ENCODE measurements at regions not wholly inside any gene's neighbourhood (a gene's known extent, or its start where the extent isn't known, plus 50 kb on each side); places are given as distances from the start of the nearest gene placed in this dataset.

DNA sequence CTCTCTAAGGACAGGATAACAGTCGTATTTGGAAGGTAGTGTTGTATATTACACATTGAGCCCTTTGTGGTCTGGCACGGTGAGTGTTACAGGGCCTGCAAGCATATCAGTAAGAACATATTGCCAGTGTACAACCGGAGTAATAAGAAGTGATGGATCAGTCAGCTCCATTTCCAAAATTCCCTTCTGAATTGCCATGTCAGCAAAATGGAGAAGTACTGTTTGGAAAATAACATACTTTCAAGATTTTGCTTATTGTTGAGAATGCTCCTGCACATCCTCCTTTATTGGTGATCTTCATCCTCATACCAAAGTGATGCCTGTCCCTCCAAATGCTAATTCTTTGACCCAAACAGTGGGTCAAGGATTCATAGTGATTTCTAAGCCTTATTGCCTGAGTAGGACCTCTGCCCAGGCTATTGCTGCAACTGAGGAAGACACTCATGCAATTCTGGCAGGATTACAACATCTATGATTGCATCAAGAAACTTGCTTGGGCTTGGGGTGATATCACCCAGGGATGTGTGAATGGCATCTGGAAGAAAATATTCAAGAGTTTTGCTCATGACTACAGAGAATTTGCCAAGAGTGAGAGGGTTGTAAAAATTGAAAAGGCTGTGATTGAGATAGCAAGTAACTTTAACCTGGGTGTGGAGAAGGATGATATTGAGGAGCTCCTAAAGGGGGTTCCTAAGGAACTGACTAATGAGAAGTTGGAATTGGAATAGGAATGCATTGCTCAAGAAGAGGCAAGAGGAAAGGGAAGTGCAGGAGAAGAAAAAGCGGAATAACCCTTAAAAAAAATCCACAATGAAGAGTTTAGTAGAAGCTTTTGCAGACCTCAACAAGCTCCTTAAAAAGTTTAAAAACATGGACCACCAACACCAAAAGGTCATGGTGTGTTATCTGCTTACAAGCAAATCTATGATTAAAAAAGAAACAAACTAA lies 452.2 kb upstream of the SORCS1 start:
- no peaks in the 10 kb centered on the region for H3K27me3 ChIP-seq (ENCODE audit: insufficient read depth, low read length)
- Mint-ChIP-seq H3K27me3 (no peaks in the 10 kb centered on the region), H3K9me3 (peaks cover 2 to 23% (median 10%) of the 10 kb centered on the region in 8 donors), H3K27ac (no peak overlapping the region), H3K4me3 (no peak overlapping the region), H3K4me1 (no peaks in the 10 kb centered on the region), H3K36me3 (no peaks in the 10 kb centered on the region)
- H3K36me3 ChIP-seq (ENCODE audit: insufficient read depth, low read length), result no peaks in the 10 kb centered on the region
- H3K4me1 ChIP-seq (ENCODE audit: insufficient read depth, low read length), result no peaks in the 10 kb centered on the region
- DNase-seq, result no peak
- POLR2A ChIA-PET (ENCODE audit: partially characterized antibody), result no interaction called here
- H3K27ac ChIP-seq (ENCODE audit: low read depth, low read length), result no peak overlapping the region
- intact Hi-C loops (cut with micrococcal nuclease), result no loop called here
- H3K4me3 ChIP-seq (ENCODE audit: low read length in 2 of 2), result no peak overlapping the region
- H3K9me3 ChIP-seq (ENCODE audit: control insufficient read depth in 1 of 2, low read length in 2 of 2), result no peaks in the 10 kb centered on the region
- CTCF ChIA-PET (ENCODE audit: partially characterized antibody), result no interaction called here

DNA sequence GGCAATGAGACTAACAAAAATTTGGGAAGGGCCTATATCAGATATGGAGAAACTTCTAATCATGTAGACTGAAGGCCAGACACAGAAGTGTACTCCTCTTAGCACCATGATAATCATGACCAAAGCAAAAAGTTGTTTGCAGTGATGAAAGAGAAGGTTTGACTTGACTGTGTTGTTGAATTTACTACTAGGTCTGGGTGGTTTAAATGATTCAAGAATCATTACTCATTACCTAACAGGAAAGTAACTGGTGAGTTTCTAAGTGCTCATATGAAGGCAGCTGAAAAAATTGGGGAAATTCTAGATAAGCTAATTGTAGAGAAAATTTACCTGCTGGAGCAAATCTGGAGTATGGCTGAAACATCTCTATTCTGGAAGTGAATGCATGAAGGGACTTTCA lies 451.5 kb upstream of the SORCS1 start:
- peaks cover 2 to 23% (median 10%) of the 10 kb centered on the region in 8 donors for H3K9me3 Mint-ChIP-seq
- Histone ChIP-seq H3K27ac (ENCODE audit: low read depth, low read length) (no peak overlapping the region), H3K4me3 (ENCODE audit: low read length in 2 of 2) (no peak overlapping the region), H3K4me1 (ENCODE audit: insufficient read depth, low read length) (no peaks in the 10 kb centered on the region), H3K27me3 (ENCODE audit: insufficient read depth, low read length) (no peaks in the 10 kb centered on the region), H3K9me3 (ENCODE audit: control insufficient read depth in 1 of 2, low read length in 2 of 2) (no peaks in the 10 kb centered on the region), H3K36me3 (ENCODE audit: insufficient read depth, low read length) (no peaks in the 10 kb centered on the region)
- no peak for DNase-seq
- ChIA-PET POLR2A (ENCODE audit: partially characterized antibody) (no interaction called here), CTCF (ENCODE audit: partially characterized antibody) (no interaction called here)
- no peak overlapping the region for H3K27ac Mint-ChIP-seq
- H3K4me3 Mint-ChIP-seq, result no peak overlapping the region
- H3K36me3 Mint-ChIP-seq, result no peaks in the 10 kb centered on the region
- H3K27me3 Mint-ChIP-seq, result no peaks in the 10 kb centered on the region
- intact Hi-C loops (cut with micrococcal nuclease), result no loop called here
- no peaks in the 10 kb centered on the region for H3K4me1 Mint-ChIP-seq

DNA sequence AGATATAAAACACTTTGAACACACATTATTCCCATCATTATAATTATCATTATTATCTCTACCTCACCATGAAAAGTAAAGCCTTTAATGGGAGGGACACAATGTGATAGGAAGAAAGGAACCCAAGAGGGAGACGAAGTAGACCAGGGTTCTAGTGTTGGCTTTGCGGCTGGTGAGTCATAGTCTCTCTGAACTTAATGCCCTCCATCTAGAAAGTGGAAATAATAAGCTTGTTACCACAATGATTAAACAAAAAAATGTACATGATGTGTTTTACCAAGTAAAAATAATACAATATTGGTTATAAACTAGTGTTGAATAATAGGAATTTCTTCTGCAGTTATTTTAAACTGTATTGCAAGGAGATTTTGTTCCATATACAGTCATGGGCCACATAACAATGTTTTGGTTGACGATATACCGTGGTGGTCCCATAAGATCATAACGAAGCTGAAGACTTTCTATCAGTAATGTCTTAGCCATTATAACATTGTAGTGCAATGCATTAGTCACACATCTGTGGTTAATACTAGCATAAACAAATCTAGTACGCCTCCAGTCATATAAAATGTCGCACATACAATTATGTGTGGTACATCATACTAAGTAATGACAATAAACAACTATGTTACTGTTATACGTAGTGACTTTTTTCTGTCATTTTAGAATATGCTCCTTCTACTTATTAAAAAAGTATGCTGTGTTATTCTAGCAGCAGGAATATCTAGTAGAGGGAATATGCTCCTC lies 450.6 kb upstream of the SORCS1 start:
- H3K27ac ChIP-seq (ENCODE audit: low read depth, low read length), result no peak overlapping the region
- no peaks in the 10 kb centered on the region for H3K4me1 ChIP-seq (ENCODE audit: insufficient read depth, low read length)
- no peaks in the 10 kb centered on the region for H3K36me3 Mint-ChIP-seq
- H3K27me3 Mint-ChIP-seq, result no peaks in the 10 kb centered on the region
- intact Hi-C loops (cut with micrococcal nuclease), result no loop called here
- no peak overlapping the region for H3K4me3 ChIP-seq (ENCODE audit: low read length in 2 of 2)
- H3K9me3 Mint-ChIP-seq, result peaks cover 3 to 21% (median 10%) of the 10 kb centered on the region in 8 donors
- H3K4me3 Mint-ChIP-seq, result no peak overlapping the region
- no peaks in the 10 kb centered on the region for H3K9me3 ChIP-seq (ENCODE audit: control insufficient read depth in 1 of 2, low read length in 2 of 2)
- POLR2A ChIA-PET (ENCODE audit: partially characterized antibody), result no interaction called here
- no peaks in the 10 kb centered on the region for H3K36me3 ChIP-seq (ENCODE audit: insufficient read depth, low read length)
- H3K27me3 ChIP-seq (ENCODE audit: insufficient read depth, low read length), result no peaks in the 10 kb centered on the region
- H3K4me1 Mint-ChIP-seq, result no peaks in the 10 kb centered on the region
- DNase-seq, result no peak
- CTCF ChIA-PET (ENCODE audit: partially characterized antibody), result no interaction called here
- no peak overlapping the region for H3K27ac Mint-ChIP-seq

DNA sequence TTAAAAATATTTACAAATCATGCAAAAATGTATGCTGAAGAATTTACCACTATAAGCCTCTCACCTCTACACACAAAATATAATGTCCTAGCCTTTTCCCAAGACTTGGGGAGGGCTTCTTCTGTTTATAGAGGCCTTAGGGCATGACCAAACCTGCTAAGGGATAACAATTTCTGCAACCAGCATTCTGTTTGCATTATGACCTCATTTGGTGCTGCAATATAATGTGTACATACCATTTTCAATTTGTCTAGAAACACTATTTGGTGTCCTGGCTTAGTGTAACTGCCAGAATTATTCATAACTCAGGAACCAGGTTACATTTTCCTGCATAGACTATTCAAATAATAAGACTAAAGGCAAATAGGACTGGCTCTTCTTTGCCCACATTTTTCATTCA lies 446.6 kb upstream of the SORCS1 start:
- no peaks in the 10 kb centered on the region for H3K4me1 Mint-ChIP-seq
- no peaks in the 10 kb centered on the region for H3K27me3 Mint-ChIP-seq
- POLR2A ChIA-PET (ENCODE audit: partially characterized antibody), result no interaction called here

DNA sequence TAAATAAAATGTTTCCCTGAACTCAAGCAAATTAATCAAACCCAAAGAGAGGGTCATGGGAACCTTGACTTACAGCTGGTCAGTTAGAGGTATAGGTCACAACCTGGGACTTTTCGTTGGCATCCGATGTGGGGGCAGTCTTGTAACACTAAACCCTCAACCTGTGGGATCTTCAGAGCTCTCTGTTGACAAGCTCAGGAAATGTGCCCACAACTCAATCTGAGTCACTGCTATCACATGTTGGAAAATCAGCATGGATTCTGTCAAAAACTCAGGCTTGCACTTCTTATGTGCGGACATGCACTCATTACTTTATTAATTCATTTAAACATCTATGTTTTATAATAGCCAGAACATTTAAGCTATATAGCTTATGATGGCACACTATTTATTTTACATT lies 424.6 kb upstream of the SORCS1 start:
- Histone ChIP-seq H3K27me3 (ENCODE audit: insufficient read depth, low read length) (no peaks in the 10 kb centered on the region), H3K4me1 (ENCODE audit: insufficient read depth, low read length) (no peaks in the 10 kb centered on the region), H3K36me3 (ENCODE audit: insufficient read depth, low read length) (no peaks in the 10 kb centered on the region), H3K4me3 (ENCODE audit: low read length in 2 of 2) (no peak overlapping the region), H3K27ac (ENCODE audit: low read depth, low read length) (no peak overlapping the region), H3K9me3 (ENCODE audit: control insufficient read depth in 1 of 2, low read length in 2 of 2) (no peaks in the 10 kb centered on the region)
- intact Hi-C loops (cut with micrococcal nuclease), result no loop called here
- POLR2A ChIA-PET (ENCODE audit: partially characterized antibody), result no interaction called here
- Mint-ChIP-seq H3K9me3 (peaks cover 1 to 43% (median 16%) of the 10 kb centered on the region in 8 donors), H3K36me3 (no peaks in the 10 kb centered on the region), H3K27me3 (no peaks in the 10 kb centered on the region), H3K27ac (no peak overlapping the region), H3K4me3 (no peak overlapping the region), H3K4me1 (no peaks in the 10 kb centered on the region)
- CTCF ChIA-PET (ENCODE audit: partially characterized antibody), result no interaction called here
- no peak for DNase-seq

More for the DNA sequence above, 446.6 kb upstream of the SORCS1 start:
- H3K4me1 ChIP-seq (ENCODE audit: insufficient read depth, low read length), result no peaks in the 10 kb centered on the region
- no peaks in the 10 kb centered on the region for H3K27me3 ChIP-seq (ENCODE audit: insufficient read depth, low read length)
- H3K9me3 ChIP-seq (ENCODE audit: control insufficient read depth in 1 of 2, low read length in 2 of 2), result no peaks in the 10 kb centered on the region
- H3K4me3 Mint-ChIP-seq, result no peak overlapping the region
- peaks cover 0 to 12% (median 5%) of the 10 kb centered on the region in 8 donors for H3K9me3 Mint-ChIP-seq
- intact Hi-C loops (cut with micrococcal nuclease), result no loop called here
- no peak overlapping the region for H3K27ac Mint-ChIP-seq
- no peak for DNase-seq
- CTCF ChIA-PET (ENCODE audit: partially characterized antibody), result no interaction called here
- H3K4me3 ChIP-seq (ENCODE audit: low read length in 2 of 2), result no peak overlapping the region
- H3K36me3 ChIP-seq (ENCODE audit: insufficient read depth, low read length), result no peaks in the 10 kb centered on the region
- H3K27ac ChIP-seq (ENCODE audit: low read depth, low read length), result no peak overlapping the region
- no peaks in the 10 kb centered on the region for H3K36me3 Mint-ChIP-seq

DNA sequence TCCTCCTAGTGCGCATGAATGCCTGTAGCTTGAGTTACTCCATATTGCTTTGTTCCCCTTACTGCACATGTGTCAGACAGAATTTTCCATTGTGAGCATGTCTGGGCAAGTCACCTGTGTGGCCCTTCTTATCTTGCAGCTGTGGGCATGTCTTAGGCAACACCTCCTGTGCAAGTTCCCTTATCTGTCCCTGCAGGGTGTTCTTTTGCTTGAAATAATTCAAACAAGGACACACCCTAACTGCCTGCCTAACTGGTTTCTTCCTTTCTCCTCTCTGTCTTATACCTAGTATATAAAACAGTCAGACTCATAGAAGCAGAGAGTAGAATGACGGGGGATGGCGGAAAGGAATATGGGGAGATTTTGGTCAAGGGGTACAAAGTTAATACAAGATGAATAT lies 421.1 kb upstream of the SORCS1 start:
- intact Hi-C loops (cut with micrococcal nuclease), result no loop called here
- H3K4me1 Mint-ChIP-seq, result no peaks in the 10 kb centered on the region
- POLR2A ChIA-PET (ENCODE audit: partially characterized antibody), result no interaction called here
- CTCF ChIA-PET (ENCODE audit: partially characterized antibody), result no interaction called here
- Histone ChIP-seq H3K36me3 (ENCODE audit: insufficient read depth, low read length) (no peaks in the 10 kb centered on the region), H3K27ac (ENCODE audit: low read depth, low read length) (no peak overlapping the region), H3K4me1 (ENCODE audit: insufficient read depth, low read length) (no peaks in the 10 kb centered on the region), H3K9me3 (ENCODE audit: control insufficient read depth in 1 of 2, low read length in 2 of 2) (no peaks in the 10 kb centered on the region), H3K27me3 (ENCODE audit: insufficient read depth, low read length) (no peaks in the 10 kb centered on the region), H3K4me3 (ENCODE audit: low read length in 2 of 2) (no peak overlapping the region)
- DNase-seq, result no peak
- H3K27me3 Mint-ChIP-seq, result no peaks in the 10 kb centered on the region
- H3K4me3 Mint-ChIP-seq, result no peak overlapping the region
- peaks cover 0 to 41% (median 16%) of the 10 kb centered on the region in 8 donors for H3K9me3 Mint-ChIP-seq
- peak overlapping the region in 1 of 7 donors; percentile 17 for H3K27ac Mint-ChIP-seq
- H3K36me3 Mint-ChIP-seq, result no peaks in the 10 kb centered on the region

DNA sequence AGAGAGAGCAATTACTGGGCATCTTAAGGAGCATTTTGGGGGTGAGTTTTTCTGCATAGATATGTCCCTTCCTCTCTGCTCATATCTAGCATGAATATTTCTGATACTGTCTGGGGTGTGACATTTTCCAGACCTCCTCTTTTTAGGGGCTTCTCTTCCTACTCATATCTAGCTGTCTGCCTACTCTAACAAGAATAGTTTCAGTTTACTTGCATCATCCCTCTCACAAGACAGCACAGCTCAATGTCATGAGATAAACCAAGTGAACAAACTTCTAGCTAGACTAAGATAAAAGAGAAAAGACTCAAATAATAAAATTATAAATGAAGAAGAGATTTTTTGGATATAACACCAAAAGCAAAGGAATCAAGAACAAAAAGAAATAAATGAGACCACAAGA lies 419.5 kb upstream of the SORCS1 start:
- ChIA-PET CTCF (ENCODE audit: partially characterized antibody) (no interaction called here), POLR2A (ENCODE audit: partially characterized antibody) (no interaction called here)
- H3K9me3 Mint-ChIP-seq, result peaks cover 0 to 30% (median 15%) of the 10 kb centered on the region in 8 donors
- DNase-seq, result no peak
- no peaks in the 10 kb centered on the region for H3K4me1 ChIP-seq (ENCODE audit: insufficient read depth, low read length)
- H3K27ac ChIP-seq (ENCODE audit: low read depth, low read length), result no peak overlapping the region
- no peaks in the 10 kb centered on the region for H3K36me3 ChIP-seq (ENCODE audit: insufficient read depth, low read length)
- no peak overlapping the region for H3K4me3 Mint-ChIP-seq
- H3K9me3 ChIP-seq (ENCODE audit: control insufficient read depth in 1 of 2, low read length in 2 of 2), result no peaks in the 10 kb centered on the region
- no peaks in the 10 kb centered on the region for H3K27me3 ChIP-seq (ENCODE audit: insufficient read depth, low read length)
- intact Hi-C loops (cut with micrococcal nuclease), result no loop called here
- H3K4me1 Mint-ChIP-seq, result no peaks in the 10 kb centered on the region
- no peak overlapping the region for H3K4me3 ChIP-seq (ENCODE audit: low read length in 2 of 2)
- H3K27me3 Mint-ChIP-seq, result no peaks in the 10 kb centered on the region
- H3K27ac Mint-ChIP-seq, result no peak overlapping the region
- no peaks in the 10 kb centered on the region for H3K36me3 Mint-ChIP-seq
